GM19395 (cell line): ENCODE measurements at regions not wholly inside any gene's neighbourhood (a gene's known extent, or its start where the extent isn't known, plus 50 kb on each side); places are given as distances from the start of the nearest gene placed in this dataset.

Experiments
- ATAC-seq: cut with Tn5 transposase; IDR thresholded peaks from one replicate; pipeline ENCODE4 v1.9.1; 2021; ENCODE audit warnings: mild to moderate bottlenecking, moderate library complexity; ENCODE audit not compliant: unreplicated experiment

DNA sequence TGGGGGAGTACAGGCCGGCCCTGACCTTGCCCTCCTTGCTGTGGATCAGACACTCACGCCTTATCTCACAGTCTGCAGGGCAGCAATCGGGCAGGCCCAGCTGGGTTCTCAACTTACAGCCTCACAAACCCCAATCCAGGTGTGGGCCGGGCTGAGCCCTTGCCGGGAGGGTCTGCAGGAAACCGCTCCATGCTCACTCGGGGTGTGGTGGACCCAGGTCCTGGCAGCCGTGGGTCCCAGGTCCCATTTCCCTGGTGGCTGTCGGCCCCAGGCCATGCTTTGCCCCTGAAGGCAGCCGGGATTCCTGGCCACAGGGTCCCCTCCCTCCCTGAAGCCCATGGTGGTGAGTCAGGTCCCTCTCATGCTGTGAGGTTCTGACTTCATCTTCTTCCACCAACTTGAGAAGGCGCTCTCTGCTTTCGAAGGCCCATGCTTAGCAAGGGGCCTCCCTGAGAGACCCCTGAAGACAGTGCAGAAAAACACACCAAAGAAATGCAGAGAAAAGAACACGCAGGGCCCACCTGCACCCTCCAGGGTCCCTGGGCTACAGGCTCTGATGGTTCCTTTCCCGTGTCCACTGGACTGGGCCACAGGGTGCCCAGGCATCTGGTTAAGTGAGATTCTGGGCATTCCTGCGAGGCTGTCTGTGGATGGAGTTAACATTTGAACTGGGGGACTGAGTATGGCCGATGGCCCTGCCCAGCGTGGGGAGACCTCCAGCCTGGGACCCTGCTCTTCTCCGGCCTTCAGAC lies 588.2 kb downstream of the BRD1 start:
- ATAC-seq: no peak

GRCh38 chr22:49238181-49239141 lies 589.2 kb downstream of the BRD1 start:
- no peak for ATAC-seq

DNA sequence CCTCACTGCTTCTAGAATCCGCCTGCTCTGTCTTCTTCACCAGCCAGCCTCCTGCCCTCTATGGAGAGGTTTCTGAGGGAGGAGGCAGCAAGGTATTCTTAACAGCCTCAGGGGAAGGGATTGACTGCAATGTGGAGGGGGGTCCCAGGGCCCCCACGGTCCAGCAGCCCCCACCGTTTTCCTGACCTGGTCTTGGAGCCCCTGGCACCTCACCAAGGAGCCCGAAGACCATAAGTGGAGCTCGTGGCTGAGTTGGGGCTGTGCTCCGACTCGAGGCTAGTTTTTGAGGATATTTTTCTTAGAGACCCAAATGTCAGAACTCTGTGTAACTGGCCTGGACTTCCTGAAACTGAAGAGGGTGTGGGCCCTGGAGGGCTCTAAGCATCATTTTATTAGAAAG lies 590.0 kb downstream of the BRD1 start:
- no peak for ATAC-seq

GRCh38 chr22:49237279-49237678 lies 590.4 kb downstream of the BRD1 start:
- ATAC-seq: no peak

GRCh38 chr22:49236541-49237075 lies 591.1 kb downstream of the BRD1 start:
- no peak for ATAC-seq

DNA sequence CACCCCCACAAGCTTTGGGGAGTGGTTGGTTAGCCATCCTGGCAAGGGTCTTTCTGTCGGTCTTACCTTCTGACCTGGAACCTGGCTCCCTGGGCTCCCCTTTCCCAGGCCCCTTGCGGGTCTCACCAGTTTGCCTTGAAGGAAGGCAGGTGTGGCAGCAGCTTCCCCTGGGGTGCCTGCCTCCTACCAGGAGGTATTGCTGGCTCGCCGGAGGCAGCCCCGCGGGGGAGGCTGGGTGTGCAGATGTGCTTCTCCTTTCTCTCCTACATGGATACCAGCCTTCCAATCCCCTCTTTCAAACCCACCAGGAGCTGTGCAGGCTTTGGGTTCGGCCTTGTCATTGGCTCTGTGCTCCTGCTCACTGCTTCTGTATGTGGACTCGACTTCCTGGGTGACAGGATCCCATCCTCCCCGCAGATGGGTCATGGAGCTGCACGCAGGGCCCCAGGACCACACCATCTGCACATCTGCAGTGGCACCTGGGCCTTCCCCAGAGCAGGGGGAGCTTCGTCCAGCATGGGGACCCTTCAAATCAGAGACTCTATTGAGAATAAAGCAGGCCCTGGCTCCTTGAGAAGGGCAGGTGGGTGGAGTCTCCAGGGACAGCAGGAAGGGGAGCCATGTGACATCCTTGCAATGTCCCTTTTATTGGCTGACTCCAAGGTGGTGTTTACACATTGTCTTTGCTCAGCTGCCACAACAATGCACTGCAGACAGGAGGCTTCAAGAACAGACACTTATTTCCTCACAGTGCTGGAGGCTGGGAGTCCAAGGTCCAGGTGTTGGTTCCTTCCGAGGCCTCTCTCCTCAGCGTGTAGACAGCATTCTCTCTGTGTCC lies 592.0 kb downstream of the BRD1 start:
- ATAC-seq: no peak

GRCh38 chr22:49234459-49234858 lies 593.2 kb downstream of the BRD1 start:
- no peak for ATAC-seq

DNA sequence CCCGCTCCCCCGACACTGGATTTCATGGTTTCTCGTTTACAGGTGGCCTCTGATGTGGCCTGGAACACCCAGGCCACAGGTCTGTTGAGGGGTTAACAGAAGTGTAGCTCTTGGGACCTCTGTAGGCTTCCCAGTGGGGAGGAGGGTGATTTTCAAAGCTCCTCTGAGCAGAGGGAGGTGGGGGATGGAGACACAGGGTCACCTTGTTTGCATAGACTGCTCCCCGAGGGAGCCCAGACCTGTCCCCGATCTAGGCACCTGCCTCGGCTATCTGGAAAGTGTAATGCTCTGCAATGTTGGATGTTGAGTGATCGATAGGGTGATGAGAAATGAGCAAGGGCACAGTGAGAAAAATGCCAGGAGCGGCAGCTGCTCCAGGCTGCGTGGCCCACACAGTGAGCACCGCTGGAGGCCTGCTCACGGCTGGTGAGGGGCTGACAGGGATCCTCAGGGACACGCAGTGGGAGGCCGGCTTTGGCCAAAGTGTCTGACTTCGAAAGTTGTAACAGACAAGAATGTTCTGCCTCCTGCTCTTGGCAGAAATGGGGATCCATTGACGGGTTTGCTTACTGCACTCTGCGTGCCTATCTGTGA lies 594.1 kb downstream of the BRD1 start:
- no peak for ATAC-seq

DNA sequence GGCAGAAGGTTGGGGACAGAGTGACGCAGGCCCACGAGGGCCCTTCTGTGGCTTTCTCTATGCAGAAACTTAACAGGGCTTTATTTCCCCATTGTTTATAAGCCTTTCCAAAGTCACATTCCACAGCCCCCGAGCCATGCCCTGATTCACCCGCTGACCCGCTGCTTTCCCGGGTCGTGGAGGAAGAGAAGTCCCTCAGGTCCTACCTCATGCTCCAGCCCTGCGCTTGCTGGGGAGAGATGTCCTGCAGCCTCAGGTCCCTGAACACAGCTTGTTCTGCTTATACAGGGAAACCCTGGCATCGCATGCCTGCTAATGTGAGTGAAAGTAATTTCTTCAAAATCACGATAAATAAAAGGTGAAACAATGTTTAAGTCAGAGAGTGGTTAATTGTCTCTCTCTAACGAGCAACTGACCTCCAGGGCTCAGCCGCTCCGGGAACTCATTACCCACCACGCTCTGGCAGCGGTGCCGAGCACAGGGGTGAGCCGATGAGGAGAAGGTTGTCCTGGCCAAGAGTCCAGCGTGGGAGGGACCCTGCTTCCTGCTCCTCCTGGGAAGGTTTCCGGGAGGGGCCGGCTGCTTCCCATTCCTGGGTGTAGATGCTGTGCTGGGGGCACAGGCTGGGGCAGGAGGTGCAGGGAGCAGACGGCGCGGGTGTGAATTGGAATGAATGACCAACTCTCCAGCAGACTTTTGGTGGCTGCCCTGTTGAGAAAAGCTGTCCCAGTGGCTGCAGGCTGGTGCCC lies 595.2 kb downstream of the BRD1 start:
- ATAC-seq: no peak

- ATAC-seq: no peak
Measured at GRCh38 chr22:49230194-49230577, 597.5 kb downstream of the BRD1 start.

DNA sequence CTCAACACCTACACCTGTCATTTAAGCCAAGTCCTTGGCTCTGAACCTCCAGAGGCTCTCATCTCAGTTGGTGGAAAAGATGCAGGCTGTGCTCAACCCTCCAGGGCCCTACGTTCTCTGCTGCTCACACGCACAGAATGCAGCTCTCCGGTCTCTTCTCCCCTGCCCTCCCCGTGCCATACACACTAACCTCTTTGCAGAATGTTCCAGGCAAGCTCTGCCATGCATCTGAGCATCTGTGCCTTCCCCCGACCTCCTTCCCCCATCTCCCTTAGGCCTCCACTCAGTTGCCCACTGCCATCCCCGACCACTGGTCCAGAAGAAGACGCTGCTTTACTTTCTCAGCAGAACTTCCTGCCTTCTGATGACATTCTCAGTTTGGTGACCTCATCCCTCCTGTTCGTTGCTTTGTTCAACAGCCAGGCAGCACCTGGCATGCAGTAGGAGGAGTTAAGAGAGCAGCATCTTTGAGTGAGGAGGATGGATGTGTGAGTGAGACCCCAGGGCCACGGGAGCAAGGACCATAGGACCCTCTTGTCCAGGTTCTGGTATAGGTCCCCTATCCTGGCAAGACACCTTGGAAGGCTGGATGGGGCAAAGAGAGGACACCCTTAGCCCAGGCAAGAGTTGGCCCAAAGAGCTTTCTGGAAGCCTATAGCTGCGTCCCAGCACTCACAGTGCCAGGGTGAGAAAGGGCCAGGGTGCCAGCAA lies 598.0 kb downstream of the BRD1 start:
- ATAC-seq: no peak

- ATAC-seq: no peak
Measured at GRCh38 chr22:49228431-49229037, 599.1 kb downstream of the BRD1 start.

DNA sequence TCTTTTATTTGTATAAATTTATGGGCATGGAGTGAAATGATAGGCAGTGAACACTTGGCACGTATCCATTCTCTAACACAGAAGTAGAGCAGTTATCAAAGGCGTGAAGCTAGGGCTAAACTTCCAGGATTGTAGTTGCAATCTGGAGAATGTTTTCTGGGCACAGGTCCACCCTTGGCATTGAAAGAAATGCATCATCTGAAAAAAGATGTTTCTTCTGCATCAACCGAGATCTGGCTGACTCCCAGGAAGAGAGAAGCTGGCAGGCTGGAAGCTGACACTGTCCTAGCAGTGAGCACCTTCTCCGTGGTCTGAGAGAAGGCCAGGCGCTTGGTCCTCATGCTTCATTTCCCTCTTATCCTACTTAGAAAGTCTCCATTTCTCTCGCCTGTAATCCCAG lies 600.0 kb downstream of the BRD1 start:
- ATAC-seq: no peak

DNA sequence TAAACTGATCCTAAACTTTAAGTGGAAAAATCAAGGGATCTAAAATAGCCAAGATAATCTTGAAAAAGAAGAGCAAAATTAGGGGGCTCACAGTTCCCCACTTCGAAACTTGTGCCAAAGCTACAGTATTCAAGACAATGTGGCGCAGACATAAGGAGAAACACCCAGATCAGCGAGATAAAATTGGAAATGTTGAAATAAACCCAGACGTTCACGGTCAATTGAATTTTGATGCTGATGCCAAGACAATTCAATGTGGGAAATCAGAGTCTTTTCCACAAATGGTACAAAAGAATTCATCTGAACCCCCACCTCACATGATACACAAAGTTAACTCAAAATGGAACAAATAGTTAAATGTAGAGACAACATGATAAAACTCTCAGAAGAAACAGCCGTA lies 601.6 kb downstream of the BRD1 start:
- no peak for ATAC-seq

GRCh38 chr22:49224243-49224642 lies 603.4 kb downstream of the BRD1 start:
- no peak for ATAC-seq

DNA sequence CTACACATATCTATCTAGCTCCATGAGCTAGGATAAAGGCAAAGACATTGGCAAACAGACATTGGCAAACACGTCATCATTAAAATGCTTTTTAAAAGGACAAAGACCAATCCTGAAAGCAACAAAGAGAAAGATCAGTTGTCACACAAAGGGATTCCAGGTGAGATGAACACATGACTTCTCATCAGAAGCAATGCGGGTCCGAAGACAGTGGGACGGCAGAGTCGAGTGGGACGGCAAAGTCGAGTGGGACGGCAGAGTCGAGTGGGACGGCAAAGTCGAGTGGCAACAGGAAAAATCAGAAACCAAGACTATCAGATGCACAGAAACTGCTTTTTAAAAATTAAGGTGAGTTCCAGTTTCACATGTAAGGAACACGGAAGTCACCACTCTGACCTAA lies 609.5 kb downstream of the BRD1 start:
- ATAC-seq: no peak

GRCh38 chr22:49216579-49216978 lies 611.1 kb downstream of the BRD1 start:
- no peak for ATAC-seq

DNA sequence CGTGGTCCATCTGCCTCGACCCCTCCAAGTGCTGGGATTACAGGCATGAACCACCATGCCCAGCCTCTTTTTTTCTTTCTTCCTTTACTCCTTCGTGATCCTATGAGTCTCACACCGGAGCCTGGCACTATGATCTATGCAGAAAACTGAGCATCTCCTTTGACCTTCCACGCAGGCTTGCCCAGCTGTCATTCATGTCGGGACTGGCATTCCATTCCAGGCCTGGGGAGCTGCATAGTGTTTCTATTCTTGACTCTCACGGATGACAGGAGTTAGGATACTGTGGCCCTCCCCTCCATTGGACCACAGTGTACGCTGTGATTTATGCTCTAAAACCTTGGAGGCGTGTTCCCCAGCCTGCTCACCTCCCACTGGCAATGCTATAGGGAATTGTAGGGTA lies 611.8 kb downstream of the BRD1 start:
- ATAC-seq: no peak

DNA sequence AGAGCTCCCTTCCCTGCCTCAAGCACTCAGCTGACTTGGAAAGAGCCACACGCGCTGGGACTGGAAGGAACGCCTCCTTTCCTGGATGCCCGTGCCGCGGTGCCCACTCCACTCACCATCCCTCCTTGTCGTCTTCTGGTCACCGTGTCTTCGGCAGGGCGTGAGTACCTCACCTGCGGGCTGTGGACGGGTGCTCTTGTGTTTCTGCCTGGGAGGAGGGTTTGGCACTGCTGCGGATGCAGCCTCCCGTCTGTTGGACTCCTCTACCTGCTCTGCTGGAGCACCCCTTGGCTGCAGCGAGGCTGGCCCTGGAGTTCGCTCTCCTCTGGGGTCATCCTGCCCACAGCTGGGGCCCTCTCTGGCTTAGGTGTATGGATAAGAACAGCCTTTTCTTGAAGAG lies 612.7 kb downstream of the BRD1 start:
- ATAC-seq: no peak
